Glutamatergic neuron (in vitro differentiated cells): ENCODE measurements at regions not wholly inside any gene's neighbourhood (a gene's known extent, or its start where the extent isn't known, plus 50 kb on each side); places are given as distances from the start of the nearest gene placed in this dataset.
"Not testable (repeated sequence)": the region's sequence is repeated elsewhere in the genome, so short reads cannot be mapped to it uniquely, and the experiment has no call there.

Experiments
- DNase-seq: peaks from one replicate; pipeline ENCODE4 v3.0.0; 2022
- H3K27ac Mint-ChIP-seq: one replicate; pipeline ENCODE4 v1.8.0; 2020; ENCODE audit warnings: mild to moderate bottlenecking, mixed read lengths, inconsistent platforms; ENCODE audit not compliant: unreplicated experiment
- H3K27me3 Mint-ChIP-seq: one replicate; pipeline ENCODE4 v1.8.0; 2020; ENCODE audit warnings: mild to moderate bottlenecking, moderate library complexity, mixed read lengths, inconsistent platforms; ENCODE audit not compliant: unreplicated experiment
- H3K36me3 Mint-ChIP-seq: one replicate; pipeline ENCODE4 v1.8.0; 2020; ENCODE audit warnings: mild to moderate bottlenecking, mixed read lengths, inconsistent platforms; ENCODE audit not compliant: unreplicated experiment
- H3K4me1 Mint-ChIP-seq: one replicate; pipeline ENCODE4 v1.8.0; 2020; ENCODE audit warnings: mild to moderate bottlenecking, low read depth, mixed read lengths, inconsistent platforms; ENCODE audit not compliant: unreplicated experiment
- H3K4me3 Mint-ChIP-seq: one replicate; pipeline ENCODE4 v1.8.0; 2020; ENCODE audit warnings: mild to moderate bottlenecking, mixed read lengths, inconsistent platforms; ENCODE audit not compliant: unreplicated experiment
- H3K9me3 Mint-ChIP-seq: one replicate; pipeline ENCODE4 v1.8.0; 2020; ENCODE audit warnings: mild to moderate bottlenecking, moderate library complexity, mixed read lengths, inconsistent platforms; ENCODE audit not compliant: unreplicated experiment
- TF ChIP-seq, protein P1 (sequence below): fragments of 200-600 bp; sonication (generic); IDR thresholded peaks from one replicate; pipeline ENCODE4 v1.5.0; 2021; ENCODE audit not compliant: partially characterized antibody, unreplicated experiment

DNA sequence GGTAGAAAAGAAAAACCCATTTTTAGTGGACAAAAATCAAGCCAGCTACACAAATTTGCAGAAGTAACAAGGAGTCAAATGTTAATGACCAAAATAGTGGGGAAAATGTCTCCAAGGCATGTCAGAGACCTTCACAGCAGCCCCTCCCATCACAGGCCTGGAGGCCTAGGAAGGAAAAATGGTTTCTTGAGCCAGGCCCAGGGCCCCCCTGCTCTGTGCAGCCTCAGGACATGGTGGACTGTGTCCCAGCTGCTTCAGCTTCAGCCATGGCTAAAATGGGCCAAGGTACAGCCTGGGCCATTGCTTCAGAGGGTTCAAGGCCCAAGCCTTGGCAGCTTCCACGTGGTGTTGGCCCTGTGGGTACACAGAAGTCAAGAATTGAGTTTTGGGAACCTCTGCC, 82.5 kb upstream of the CLVS2 start:
- DNase-seq = no peak
- no peaks in the 10 kb centered on the region for H3K4me1 Mint-ChIP-seq
- peaks cover 2% of the 10 kb centered on the region for H3K9me3 Mint-ChIP-seq
- H3K27me3 Mint-ChIP-seq = no peaks in the 10 kb centered on the region
- peaks cover 10% of the 10 kb centered on the region for H3K36me3 Mint-ChIP-seq
- TF ChIP-seq, protein P1, sequence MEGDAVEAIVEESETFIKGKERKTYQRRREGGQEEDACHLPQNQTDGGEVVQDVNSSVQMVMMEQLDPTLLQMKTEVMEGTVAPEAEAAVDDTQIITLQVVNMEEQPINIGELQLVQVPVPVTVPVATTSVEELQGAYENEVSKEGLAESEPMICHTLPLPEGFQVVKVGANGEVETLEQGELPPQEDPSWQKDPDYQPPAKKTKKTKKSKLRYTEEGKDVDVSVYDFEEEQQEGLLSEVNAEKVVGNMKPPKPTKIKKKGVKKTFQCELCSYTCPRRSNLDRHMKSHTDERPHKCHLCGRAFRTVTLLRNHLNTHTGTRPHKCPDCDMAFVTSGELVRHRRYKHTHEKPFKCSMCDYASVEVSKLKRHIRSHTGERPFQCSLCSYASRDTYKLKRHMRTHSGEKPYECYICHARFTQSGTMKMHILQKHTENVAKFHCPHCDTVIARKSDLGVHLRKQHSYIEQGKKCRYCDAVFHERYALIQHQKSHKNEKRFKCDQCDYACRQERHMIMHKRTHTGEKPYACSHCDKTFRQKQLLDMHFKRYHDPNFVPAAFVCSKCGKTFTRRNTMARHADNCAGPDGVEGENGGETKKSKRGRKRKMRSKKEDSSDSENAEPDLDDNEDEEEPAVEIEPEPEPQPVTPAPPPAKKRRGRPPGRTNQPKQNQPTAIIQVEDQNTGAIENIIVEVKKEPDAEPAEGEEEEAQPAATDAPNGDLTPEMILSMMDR = no peak
- no peak overlapping the region for H3K27ac Mint-ChIP-seq
- no peak overlapping the region for H3K4me3 Mint-ChIP-seq

DNA sequence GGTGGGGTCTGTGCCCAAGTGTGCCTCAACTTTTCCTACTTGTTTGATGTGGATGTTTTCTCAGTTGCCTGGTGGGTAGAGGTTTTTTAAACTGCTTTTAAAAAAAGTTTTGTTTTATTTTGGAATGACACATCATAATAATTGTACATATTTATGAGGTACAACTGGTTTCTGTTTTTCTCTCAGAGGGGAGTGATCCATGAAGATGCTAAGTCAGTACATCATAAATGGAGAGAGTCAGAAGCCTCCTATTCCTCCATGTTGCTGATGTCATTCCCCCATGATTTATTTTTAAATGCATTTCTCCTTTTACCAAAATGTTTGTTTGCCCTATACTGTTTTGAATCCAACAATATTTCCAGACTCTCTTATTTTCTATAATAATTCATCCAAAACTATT, 77.3 kb upstream of the CLVS2 start:
- Mint-ChIP-seq H3K27me3 (no peaks in the 10 kb centered on the region), H3K4me1 (peaks cover 4% of the 10 kb centered on the region), H3K27ac (no peak overlapping the region), H3K4me3 (no peak overlapping the region), H3K9me3 (peaks cover 2% of the 10 kb centered on the region), H3K36me3 (peaks cover 10% of the 10 kb centered on the region)
- DNase-seq = no peak
- TF ChIP-seq, protein P1 = no peak

DNA sequence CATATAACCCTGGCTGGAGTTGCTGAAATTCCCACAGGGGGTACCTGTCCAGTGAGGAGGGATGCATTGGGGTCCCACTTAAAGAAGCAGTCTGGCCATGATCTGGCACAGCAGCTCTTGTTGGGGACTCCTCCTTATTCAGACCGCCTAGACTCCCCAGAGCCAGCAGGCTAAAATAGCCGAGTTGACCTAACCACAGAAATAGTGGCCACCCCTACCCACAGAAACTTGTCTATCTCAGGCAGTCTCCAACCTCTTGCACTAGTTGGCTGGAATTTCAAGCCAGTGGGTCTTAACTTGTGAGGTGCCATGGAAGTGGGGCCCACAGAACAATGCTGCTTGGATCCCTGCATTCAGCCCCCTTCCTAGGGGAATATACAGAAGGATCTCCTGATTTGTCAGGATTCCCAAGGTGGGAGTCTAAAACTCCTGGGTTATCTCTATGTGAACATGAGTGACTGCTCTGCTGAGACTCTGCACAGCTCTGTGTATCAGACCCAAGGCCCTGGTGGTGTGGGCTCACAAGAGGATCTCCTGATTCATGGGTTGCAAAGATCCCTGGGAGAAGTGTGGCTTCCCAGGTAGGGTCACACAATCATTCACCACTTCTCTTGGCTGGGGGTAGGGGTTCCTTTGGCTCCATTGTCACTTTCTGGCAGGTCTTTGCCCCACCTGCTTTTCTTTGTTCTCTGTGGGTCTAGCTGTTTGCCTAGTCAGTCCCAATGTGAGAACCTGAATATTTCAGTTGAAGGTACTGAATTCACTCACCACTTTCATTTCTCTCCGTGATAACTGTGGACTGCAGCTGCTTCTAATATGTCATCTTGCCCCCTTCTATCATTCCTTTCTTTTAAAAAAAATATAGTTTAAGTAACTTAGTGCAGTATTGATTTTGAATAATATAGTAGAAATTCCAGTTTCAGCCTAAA, 65.5 kb upstream of the CLVS2 start:
- Mint-ChIP-seq H3K27me3 (peaks cover 2% of the 10 kb centered on the region), H3K9me3 (peaks cover 2% of the 10 kb centered on the region), H3K27ac (no peak overlapping the region), H3K4me1 (no peaks in the 10 kb centered on the region), H3K36me3 (no peaks in the 10 kb centered on the region), H3K4me3 (no peak overlapping the region)
- no peak for DNase-seq
- TF ChIP-seq, protein P1 = no peak

DNA sequence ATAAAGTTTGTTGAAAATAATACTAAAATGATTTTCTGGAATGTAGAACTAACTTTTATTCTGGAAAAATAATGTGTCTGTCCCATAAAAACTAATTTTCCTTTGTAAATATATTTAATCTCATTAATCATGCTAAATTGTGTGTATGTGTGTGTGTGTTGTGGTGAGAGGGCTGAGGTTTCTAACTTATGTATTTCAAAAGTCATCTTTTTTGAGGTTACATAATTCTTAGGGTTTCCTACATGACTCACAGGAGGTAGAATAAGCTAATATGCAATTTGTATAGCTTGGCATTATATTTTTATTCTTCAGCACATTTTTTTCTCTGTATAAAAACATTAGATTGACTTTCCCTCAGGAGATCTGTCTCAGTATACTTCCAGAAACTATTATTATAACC, 64.1 kb upstream of the CLVS2 start:
- DNase-seq = no peak
- no peaks in the 10 kb centered on the region for H3K36me3 Mint-ChIP-seq
- H3K9me3 Mint-ChIP-seq = no peaks in the 10 kb centered on the region
- no peak overlapping the region for H3K27ac Mint-ChIP-seq
- H3K4me1 Mint-ChIP-seq = no peaks in the 10 kb centered on the region
- no peaks in the 10 kb centered on the region for H3K27me3 Mint-ChIP-seq
- no peak overlapping the region for H3K4me3 Mint-ChIP-seq
- TF ChIP-seq, protein P1 = no peak

DNA sequence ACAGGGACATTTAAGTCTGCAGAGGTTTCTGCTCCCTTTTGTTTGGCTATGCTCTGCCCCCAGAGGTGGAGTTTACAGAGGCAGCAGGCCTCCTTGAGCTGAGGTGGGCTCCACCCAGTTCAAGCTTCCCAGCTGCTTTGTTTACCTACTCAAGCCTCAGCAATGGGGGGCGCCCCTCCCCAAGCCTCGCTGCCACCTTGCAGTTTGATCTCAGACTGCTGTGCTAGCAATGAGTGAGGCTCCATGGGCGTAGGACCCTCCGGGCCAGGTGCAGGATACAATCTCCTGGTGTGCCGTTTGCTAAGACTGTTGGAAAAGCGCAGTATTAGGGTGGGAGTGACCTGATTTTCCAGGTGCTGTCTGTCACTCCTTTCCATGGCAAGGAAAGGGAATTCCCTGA, 51.1 kb upstream of the CLVS2 start:
- not testable (repeated sequence) for DNase-seq, H3K4me1 Mint-ChIP-seq, H3K27ac Mint-ChIP-seq, H3K36me3 Mint-ChIP-seq, H3K4me3 Mint-ChIP-seq, H3K9me3 Mint-ChIP-seq, H3K27me3 Mint-ChIP-seq
